Gastroesophageal sphincter (tissue), 3 donors: ENCODE measurements at regions not wholly inside any gene's neighbourhood (a gene's known extent, or its start where the extent isn't known, plus 50 kb on each side); places are given as distances from the start of the nearest gene placed in this dataset.

Experiments used
- POLR2A ChIP-seq, 2 donors: fragments of 450-650 bp; IDR thresholded peaks; one replicate each; pipeline ENCODE4 v1.6.1; 2017; ENCODE audit warnings: antibody characterized with exemption in 2 of 2, mild to moderate bottlenecking in 2 of 2, moderate library complexity in 1 of 2
- TF ChIP-seq, protein P1 (sequence below), 4 experiments: fragments of 200-600 bp in 2 of 4; fragments of 450-650 bp in 2 of 4; sonication (generic) in 1 of 4; IDR thresholded peaks; one replicate each; pipeline ENCODE4 v1.5.1; 2017 to 2019; ENCODE audit warnings: antibody characterized with exemption in 4 of 4, mild to moderate bottlenecking in 2 of 4, moderate library complexity in 2 of 4

DNA sequence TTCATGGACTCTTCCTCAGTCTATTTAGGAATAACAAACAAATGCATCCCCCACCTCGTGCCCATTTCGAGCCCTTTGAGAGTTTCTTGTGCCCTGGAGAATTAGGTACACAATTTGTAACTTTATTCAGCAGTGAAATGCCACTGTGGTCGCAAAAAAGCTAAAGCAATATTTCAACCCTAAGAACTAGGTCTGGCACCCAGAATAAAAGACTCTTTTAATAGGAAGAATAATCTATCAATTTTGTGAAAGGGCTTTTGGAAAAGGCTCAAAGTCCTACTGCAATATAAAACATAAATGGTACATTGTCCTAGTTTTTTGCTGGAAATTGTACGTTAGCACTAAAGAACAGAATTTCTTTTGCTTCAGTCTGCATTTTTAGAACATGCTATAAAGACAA lies 304.6 kb upstream of the TENM3 start:
- no peak for TF ChIP-seq POLR2A (IDR thresholded peaks at IDR 0.05)
- TF ChIP-seq, protein P1, sequence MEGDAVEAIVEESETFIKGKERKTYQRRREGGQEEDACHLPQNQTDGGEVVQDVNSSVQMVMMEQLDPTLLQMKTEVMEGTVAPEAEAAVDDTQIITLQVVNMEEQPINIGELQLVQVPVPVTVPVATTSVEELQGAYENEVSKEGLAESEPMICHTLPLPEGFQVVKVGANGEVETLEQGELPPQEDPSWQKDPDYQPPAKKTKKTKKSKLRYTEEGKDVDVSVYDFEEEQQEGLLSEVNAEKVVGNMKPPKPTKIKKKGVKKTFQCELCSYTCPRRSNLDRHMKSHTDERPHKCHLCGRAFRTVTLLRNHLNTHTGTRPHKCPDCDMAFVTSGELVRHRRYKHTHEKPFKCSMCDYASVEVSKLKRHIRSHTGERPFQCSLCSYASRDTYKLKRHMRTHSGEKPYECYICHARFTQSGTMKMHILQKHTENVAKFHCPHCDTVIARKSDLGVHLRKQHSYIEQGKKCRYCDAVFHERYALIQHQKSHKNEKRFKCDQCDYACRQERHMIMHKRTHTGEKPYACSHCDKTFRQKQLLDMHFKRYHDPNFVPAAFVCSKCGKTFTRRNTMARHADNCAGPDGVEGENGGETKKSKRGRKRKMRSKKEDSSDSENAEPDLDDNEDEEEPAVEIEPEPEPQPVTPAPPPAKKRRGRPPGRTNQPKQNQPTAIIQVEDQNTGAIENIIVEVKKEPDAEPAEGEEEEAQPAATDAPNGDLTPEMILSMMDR (IDR thresholded peaks at IDR 0.05) = no peak
